Stomach (tissue), 4 donors: ENCODE measurements at regions not wholly inside any gene's neighbourhood (a gene's known extent, or its start where the extent isn't known, plus 50 kb on each side); places are given as distances from the start of the nearest gene placed in this dataset.

Experiments used
- CTCF ChIP-seq, 7 experiments: fragments of 450-650 bp in 4 of 7; fragments of 200-600 bp in 3 of 7; sonication (generic) in 3 of 7; IDR thresholded peaks; one replicate each; pipeline ENCODE4 v1.5.1; 2016 to 2019; ENCODE audit warnings: antibody characterized with exemption in 7 of 7, control low read depth in 2 of 7, mild to moderate bottlenecking in 1 of 7
- EP300 ChIP-seq: sonication (generic); formaldehyde crosslinking; IDR thresholded peaks from one replicate; pipeline ENCODE4 v1.6.1; 2017; ENCODE audit warnings: antibody characterized with exemption
- POLR2A ChIP-seq, 4 donors: fragments of 450-650 bp; IDR thresholded peaks; one replicate each; pipeline ENCODE4 v1.6.1; 2016; ENCODE audit warnings: antibody characterized with exemption in 4 of 4, control low read depth in 2 of 4, mild to moderate bottlenecking in 1 of 4, moderate library complexity in 1 of 4
- POLR2AphosphoS5 ChIP-seq, 3 donors: sonication (generic); formaldehyde crosslinking; IDR thresholded peaks; one replicate each; pipeline ENCODE4 v1.6.1; 2016; ENCODE audit warnings: antibody characterized with exemption in 3 of 3

- no peak for TF ChIP-seq POLR2AphosphoS5 (IDR thresholded peaks at IDR 0.05)
- no peak for TF ChIP-seq POLR2A (IDR thresholded peaks at IDR 0.05)
- no peak for TF ChIP-seq CTCF (IDR thresholded peaks at IDR 0.05)
- TF ChIP-seq EP300, result no peak
Measured at GRCh38 chr15:81957698-81958097, 88.1 kb downstream of the MEX3B start.
